B cell (primary cell): ENCODE measurements at regions not wholly inside any gene's neighbourhood (a gene's known extent, or its start where the extent isn't known, plus 50 kb on each side); places are given as distances from the start of the nearest gene placed in this dataset.

ENCODE experiments used
- ATAC-seq: fragments of 200-7000 bp; cut with Tn5 transposase; one replicate; pipeline ENCODE4 v1.10.0; 2021; ENCODE audit warnings: low read depth, mild to moderate bottlenecking, moderate number of reproducible peaks, moderate library complexity
- CTCF ChIA-PET: fragments of 350-600 bp; sonication (Branson Sonifier 250); formaldehyde crosslinking; loops from one replicate; lab custom pipeline; 2021; ENCODE audit warnings: antibody characterized with exemption, inconsistent platforms; lab: Charles Lee
- POLR2A ChIA-PET: fragments of 350-600 bp; sonication (Branson Sonifier 250); formaldehyde crosslinking; loops from one replicate; lab custom pipeline; 2021; ENCODE audit warnings: antibody characterized with exemption; lab: Charles Lee
- DNase-seq: peaks from one replicate; pipeline ENCODE4 v3.0.0; 2013
- H2AFZ ChIP-seq: 2 replicates; pipeline ENCODE4 v1.6.1; 2012; ENCODE audit warnings: mild to moderate bottlenecking, low read depth, low read length; ENCODE audit not compliant: insufficient read depth, poor library complexity, severe bottlenecking
- H3K27ac ChIP-seq, 2 donors: 1 replicate in 1 of 2; 2 replicates in 1 of 2; pipeline ENCODE4 v1.5.1; 2012 to 2013; ENCODE audit warnings: low read length in 2 of 2, mild to moderate bottlenecking in 2 of 2, moderate library complexity in 1 of 2
- H3K27me3 ChIP-seq, 4 experiments: fragments of 200-600 bp in 1 of 4; sonication (generic) in 1 of 4; replicated peaks in 1 of 4; 1 replicate in 2 of 4; 2 replicates in 2 of 4; pipeline versions ENCODE4 v1.6.1 to v1.7.0; 2013 to 2016; ENCODE audit warnings: low read length in 3 of 4, mild to moderate bottlenecking in 2 of 4, mixed read lengths in 1 of 4, moderate library complexity in 1 of 4; ENCODE audit not compliant: insufficient read depth in 4 of 4, control insufficient read depth in 3 of 4; ENCODE audit errors: control extremely low read depth in 1 of 4
- H3K36me3 ChIP-seq, 2 experiments: replicated peaks in 1 of 2; 1 replicate in 1 of 2; 2 replicates in 1 of 2; pipeline versions ENCODE4 v1.6.1 to v1.7.1; 2013; ENCODE audit warnings: low read length in 1 of 2; ENCODE audit not compliant: insufficient read depth in 2 of 2, control insufficient read depth in 1 of 2; ENCODE audit errors: control extremely low read depth in 1 of 2, extremely low read depth in 1 of 2
- H3K4me1 ChIP-seq, 2 donors: fragments of 200-600 bp in 1 of 2; sonication (generic) in 1 of 2; 1 replicate in 1 of 2; 2 replicates in 1 of 2; pipeline versions ENCODE4 v1.5.1 to v1.6.1; 2013 to 2017; ENCODE audit warnings: low read length in 2 of 2; ENCODE audit not compliant: control insufficient read depth in 2 of 2, insufficient read depth in 2 of 2
- H3K4me2 ChIP-seq: replicated peaks from 2 replicates; pipeline ENCODE3; 2012; ENCODE audit warnings: mild to moderate bottlenecking, low read depth, low read length; ENCODE audit not compliant: poor library complexity, severe bottlenecking
- H3K4me3 ChIP-seq, 5 experiments: fragments of 200-600 bp in 1 of 5; sonication (generic) in 1 of 5; 1 replicate in 3 of 5; 2 replicates in 2 of 5; pipeline versions ENCODE4 v1.5.1 to v1.7.0; 2011 to 2016; ENCODE audit warnings: low read length in 4 of 5, mild to moderate bottlenecking in 4 of 5, low read depth in 2 of 5, control low read depth in 1 of 5, moderate library complexity in 1 of 5; ENCODE audit not compliant: insufficient read depth in 1 of 5; ENCODE audit errors: control extremely low read depth in 1 of 5, extremely low read depth in 1 of 5
- H3K79me2 ChIP-seq: fragments of 200-600 bp; sonication (generic); one replicate; pipeline ENCODE4 v1.6.0; 2016; ENCODE audit warnings: low read length; ENCODE audit not compliant: control insufficient read depth, insufficient read depth
- H3K9ac ChIP-seq: fragments of 200-600 bp; sonication (generic); 2 replicates; pipeline ENCODE4 v1.6.1; 2017; ENCODE audit warnings: mild to moderate bottlenecking, low read length, moderate library complexity
- H3K9me3 ChIP-seq, 3 donors: one replicate each; pipeline versions ENCODE4 v1.6.1 to v1.7.1; 2013; ENCODE audit warnings: low read length in 2 of 3; ENCODE audit not compliant: control insufficient read depth in 2 of 3, insufficient read depth in 1 of 3; ENCODE audit errors: control extremely low read depth in 1 of 3
- H4K20me1 ChIP-seq: 2 replicates; pipeline ENCODE4 v1.6.0; 2012; ENCODE audit warnings: mild to moderate bottlenecking, low read length; ENCODE audit not compliant: insufficient read depth, control insufficient read depth, poor library complexity, severe bottlenecking
- H3K27ac Mint-ChIP-seq: one replicate; pipeline ENCODE4 v1.8.0; 2021; ENCODE audit warnings: mixed read lengths
- H3K27me3 Mint-ChIP-seq: one replicate; pipeline ENCODE4 v1.8.0; 2021; ENCODE audit warnings: mixed read lengths
- H3K4me1 Mint-ChIP-seq: one replicate; pipeline ENCODE4 v1.8.0; 2021; ENCODE audit warnings: mixed read lengths
- H3K4me3 Mint-ChIP-seq: one replicate; pipeline ENCODE4 v1.8.0; 2021; ENCODE audit warnings: mixed read lengths
- H3K9me3 Mint-ChIP-seq: one replicate; pipeline ENCODE4 v1.8.0; 2022; ENCODE audit warnings: mixed read lengths; ENCODE audit not compliant: insufficient read depth
- EZH2 ChIP-seq: IDR thresholded peaks from 2 replicates; pipeline ENCODE4 v1.6.1; 2012; ENCODE audit warnings: borderline replicate concordance, low read depth, mild to moderate bottlenecking, moderate library complexity, low read length; ENCODE audit not compliant: insufficient read depth, poor library complexity, severe bottlenecking
- WGBS: methylation state at CpG from one replicate; pipeline ENCODE4 v1.1.5; 2013; ENCODE audit warnings: missing lambda C conversion rate; ENCODE audit not compliant: insufficient coverage; 5-methylcytosine and 5-hydroxymethylcytosine counted together
- intact Hi-C: fragments of 100-400 bp; cut with micrococcal nuclease; formaldehyde crosslinking; loops from one replicate; pipeline ENCODE4 v1.10.0; 2022
- TF ChIP-seq, protein P1 (sequence below): fragments of 200-600 bp; IDR thresholded peaks from one replicate; pipeline ENCODE4 v1.8.0; 2022; ENCODE audit warnings: antibody characterized with exemption, mild to moderate bottlenecking

DNA sequence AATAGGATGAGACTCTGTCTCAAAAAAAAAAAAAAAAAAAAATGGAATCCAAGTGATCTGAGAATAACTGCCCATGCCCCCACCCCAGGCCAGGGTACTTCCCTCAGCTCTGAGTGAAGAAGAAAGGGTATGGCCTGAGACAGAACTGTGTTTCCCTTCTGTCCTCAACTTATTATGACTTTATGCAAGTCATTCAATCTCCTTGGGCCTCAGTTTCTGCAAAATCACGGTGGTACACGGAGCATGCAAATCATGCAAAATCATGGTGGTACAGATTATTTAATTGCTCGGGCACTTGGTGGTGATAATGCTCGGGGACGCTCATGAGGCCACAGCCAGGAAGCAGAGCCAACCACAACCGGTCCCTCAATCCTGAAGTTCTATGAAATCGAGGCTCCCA lies 56.5 kb upstream of the TBX3 start:
- Mint-ChIP-seq H3K4me3 (no peak overlapping the region), H3K27me3 (peaks cover 3% of the 10 kb centered on the region), H3K27ac (no peak overlapping the region), H3K9me3 (no peaks in the 10 kb centered on the region), H3K4me1 (no peaks in the 10 kb centered on the region)
- Histone ChIP-seq H2AFZ (no peak overlapping the region), H3K27ac (no peak overlapping the region), H4K20me1 (no peaks in the 10 kb centered on the region), H3K27me3 (peaks cover 0 to 17% (median 3%) of the 10 kb centered on the region in 4 experiments), H3K4me2 (no peak overlapping the region), H3K9ac (no peak overlapping the region), H3K9me3 (peaks cover 0 to 16% (median 0%) of the 10 kb centered on the region in 3 donors), H3K4me3 (no peak overlapping the region), H3K79me2 (no peaks in the 10 kb centered on the region), H3K4me1 (no peaks in the 10 kb centered on the region), H3K36me3 (no peaks in the 10 kb centered on the region)
- ATAC-seq (no peak), DNase-seq (no peak)
- POLR2A ChIA-PET, result no interaction called here
- CTCF ChIA-PET, result no interaction called here
- TF ChIP-seq, protein P1, sequence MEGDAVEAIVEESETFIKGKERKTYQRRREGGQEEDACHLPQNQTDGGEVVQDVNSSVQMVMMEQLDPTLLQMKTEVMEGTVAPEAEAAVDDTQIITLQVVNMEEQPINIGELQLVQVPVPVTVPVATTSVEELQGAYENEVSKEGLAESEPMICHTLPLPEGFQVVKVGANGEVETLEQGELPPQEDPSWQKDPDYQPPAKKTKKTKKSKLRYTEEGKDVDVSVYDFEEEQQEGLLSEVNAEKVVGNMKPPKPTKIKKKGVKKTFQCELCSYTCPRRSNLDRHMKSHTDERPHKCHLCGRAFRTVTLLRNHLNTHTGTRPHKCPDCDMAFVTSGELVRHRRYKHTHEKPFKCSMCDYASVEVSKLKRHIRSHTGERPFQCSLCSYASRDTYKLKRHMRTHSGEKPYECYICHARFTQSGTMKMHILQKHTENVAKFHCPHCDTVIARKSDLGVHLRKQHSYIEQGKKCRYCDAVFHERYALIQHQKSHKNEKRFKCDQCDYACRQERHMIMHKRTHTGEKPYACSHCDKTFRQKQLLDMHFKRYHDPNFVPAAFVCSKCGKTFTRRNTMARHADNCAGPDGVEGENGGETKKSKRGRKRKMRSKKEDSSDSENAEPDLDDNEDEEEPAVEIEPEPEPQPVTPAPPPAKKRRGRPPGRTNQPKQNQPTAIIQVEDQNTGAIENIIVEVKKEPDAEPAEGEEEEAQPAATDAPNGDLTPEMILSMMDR, result no peak
- no peak for TF ChIP-seq EZH2
- 52% methylated on average over 5 of the region's 7 CpGs for WGBS
- intact Hi-C loops, result no loop called here

DNA sequence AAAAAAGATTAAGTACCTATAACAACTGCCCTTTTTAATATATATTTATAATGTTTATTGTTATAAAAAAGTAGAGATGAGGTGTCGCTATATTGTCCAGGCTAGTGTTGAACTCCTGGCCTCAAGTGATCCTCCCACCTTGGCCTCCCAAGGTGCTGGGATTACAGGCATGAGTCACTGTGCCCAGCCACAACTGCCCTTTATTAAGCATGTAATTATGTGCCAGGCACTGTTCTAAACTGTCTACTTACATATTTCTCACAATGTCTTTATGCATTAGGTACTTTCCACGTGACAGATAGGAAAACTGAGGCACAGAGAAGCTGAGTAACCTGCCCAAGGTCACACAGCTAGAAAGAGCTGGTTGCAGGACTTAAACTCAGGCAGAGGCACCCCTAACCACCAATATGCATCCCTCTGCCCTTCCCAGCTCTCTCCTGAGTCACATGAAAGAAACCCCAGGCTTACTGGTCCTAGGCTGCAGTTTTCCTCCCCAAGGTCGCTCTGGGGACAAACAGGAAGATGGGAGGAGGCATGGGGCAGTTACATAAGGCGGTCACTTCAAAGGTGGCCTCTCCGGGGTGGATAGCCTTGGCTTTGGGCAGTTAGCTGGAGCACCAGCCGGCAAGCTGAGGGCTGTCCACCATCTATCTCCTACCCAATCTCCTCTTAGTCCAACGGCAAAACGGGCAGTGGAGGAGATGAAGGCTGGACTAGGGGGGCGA lies 54.6 kb upstream of the TBX3 start:
- WGBS, result 66% methylated on average over 2 of the region's 9 CpGs
- Histone ChIP-seq H3K79me2 (no peaks in the 10 kb centered on the region), H3K9me3 (peaks cover 0 to 20% (median 0%) of the 10 kb centered on the region in 3 donors), H4K20me1 (no peaks in the 10 kb centered on the region), H3K27me3 (peaks cover 0 to 29% (median 3%) of the 10 kb centered on the region in 4 experiments), H3K36me3 (no peaks in the 10 kb centered on the region), H2AFZ (no peak overlapping the region), H3K9ac (no peak overlapping the region), H3K4me2 (no peak overlapping the region), H3K4me1 (no peaks in the 10 kb centered on the region), H3K4me3 (no peak overlapping the region), H3K27ac (no peak overlapping the region)
- ATAC-seq (no peak), DNase-seq (no peak)
- H3K4me1 Mint-ChIP-seq, result no peaks in the 10 kb centered on the region
- ChIA-PET CTCF (no interaction called here), POLR2A (no interaction called here)
- H3K4me3 Mint-ChIP-seq, result no peak overlapping the region
- no peak overlapping the region for H3K27ac Mint-ChIP-seq
- H3K9me3 Mint-ChIP-seq, result no peaks in the 10 kb centered on the region
- H3K27me3 Mint-ChIP-seq, result peaks cover 18% of the 10 kb centered on the region
- intact Hi-C loops, result no loop called here
- TF ChIP-seq EZH2, result no peak
- TF ChIP-seq, protein P1, result no peak
